GM13976 (cell line): ENCODE measurements at regions not wholly inside any gene's neighbourhood (a gene's known extent, or its start where the extent isn't known, plus 50 kb on each side); places are given as distances from the start of the nearest gene placed in this dataset.

ENCODE experiments used
- DNase-seq: peaks from one replicate; pipeline ENCODE4 v3.0.0; 2012; ENCODE audit warnings: low spot score
- CTCF ChIP-seq: IDR thresholded peaks from 2 replicates; pipeline ENCODE4 v1.5.1; 2012; ENCODE audit warnings: borderline replicate concordance, mild to moderate bottlenecking; ENCODE audit not compliant: insufficient read depth; ENCODE audit errors: extremely low read depth, missing control alignments, control extremely low read depth
- in situ Hi-C: fragments of 300-500 bp; cut with MboI; formaldehyde crosslinking; loops from one replicate; pipeline ENCODE4 v1.12.0; 2022; ENCODE audit warnings: low sequenced_read_pairs, mixed read lengths, inconsistent platforms; ENCODE audit not compliant: unreplicated experiment

- DNase-seq = no peak
- in situ Hi-C loops = no loop called here
- TF ChIP-seq CTCF = no peak
These were observed 154.1 kb upstream of the SPRED2 start for GRCh38 chr2:65586516-65586915.

- no peak for DNase-seq
- in situ Hi-C loops = no loop called here
- no peak for TF ChIP-seq CTCF
These were observed 150.7 kb upstream of the SPRED2 start for GRCh38 chr2:65583061-65583460.

GRCh38 chr2:65582364-65582763 is 150.0 kb upstream of the SPRED2 start:
- in situ Hi-C loops = no loop called here
- DNase-seq = no peak
- TF ChIP-seq CTCF = no peak

GRCh38 chr2:65580824-65581223 is 148.4 kb upstream of the SPRED2 start:
- in situ Hi-C loops = no loop called here
- DNase-seq = no peak
- TF ChIP-seq CTCF = no peak

- DNase-seq = no peak
- in situ Hi-C loops = no loop called here
- no peak for TF ChIP-seq CTCF
These were observed 147.3 kb upstream of the SPRED2 start for GRCh38 chr2:65579506-65580235.

GRCh38 chr2:65577654-65578053 is 145.3 kb upstream of the SPRED2 start:
- DNase-seq = no peak
- TF ChIP-seq CTCF = no peak
- in situ Hi-C loops = no loop called here
